Esophagus squamous epithelium (tissue), 5 donors: ENCODE measurements at regions not wholly inside any gene's neighbourhood (a gene's known extent, or its start where the extent isn't known, plus 50 kb on each side); places are given as distances from the start of the nearest gene placed in this dataset.

Experiments used
- DNase-seq: peaks from one replicate; lab custom pipeline; 2025; lab: John Stamatoyannopoulos, UW
- H3K27ac ChIP-seq, 4 donors: fragments of 200-600 bp; sonication (generic); one replicate each; pipeline ENCODE4 v1.5.1; 2016 to 2019; ENCODE audit warnings: mild to moderate bottlenecking in 1 of 4
- H3K27me3 ChIP-seq, 4 donors: fragments of 200-600 bp; sonication (generic); 1 replicate in 3 of 4; 2 replicates in 1 of 4; pipeline versions ENCODE4 v1.5.1 to v1.6.0; 2017 to 2021; ENCODE audit warnings: antibody characterized with exemption in 1 of 4
- H3K36me3 ChIP-seq, 3 donors: fragments of 200-600 bp; sonication (generic); one replicate each; pipeline ENCODE4 v1.5.1; 2016 to 2019
- H3K4me1 ChIP-seq, 3 donors: fragments of 200-600 bp; sonication (generic); one replicate each; pipeline ENCODE4 v1.5.1; 2017 to 2019
- H3K4me3 ChIP-seq, 4 donors: fragments of 200-600 bp; sonication (generic); 1 replicate in 3 of 4; 2 replicates in 1 of 4; pipeline ENCODE4 v1.5.1; 2016 to 2019; ENCODE audit warnings: mild to moderate bottlenecking in 2 of 4, moderate library complexity in 1 of 4
- H3K9me3 ChIP-seq, 3 donors: fragments of 200-600 bp; sonication (generic); one replicate each; pipeline ENCODE4 v1.5.1; 2016 to 2019
- POLR2A ChIP-seq, 4 donors: fragments of 450-650 bp; IDR thresholded peaks; one replicate each; pipeline ENCODE4 v1.6.1; 2017; ENCODE audit warnings: antibody characterized with exemption in 4 of 4, mild to moderate bottlenecking in 4 of 4, moderate library complexity in 3 of 4
- WGBS, 2 donors: methylation state at CpG; one replicate each; pipeline ENCODE4 v1.1.5; 2018; 5-methylcytosine and 5-hydroxymethylcytosine counted together
- intact Hi-C: fragments of 100-400 bp; cut with DNase I; formaldehyde crosslinking; loops from one replicate; pipeline ENCODE4 v1.15.0; 2022
- TF ChIP-seq, protein P1 (sequence below), 6 experiments: fragments of 450-650 bp in 4 of 6; fragments of 200-600 bp in 2 of 6; sonication (generic) in 2 of 6; IDR thresholded peaks; one replicate each; pipeline ENCODE4 v1.5.1; 2016 to 2019; ENCODE audit warnings: antibody characterized with exemption in 6 of 6, mild to moderate bottlenecking in 4 of 6, moderate library complexity in 4 of 6
- donor health status: DM: yes; HTN: yes; CAD: no.

DNA sequence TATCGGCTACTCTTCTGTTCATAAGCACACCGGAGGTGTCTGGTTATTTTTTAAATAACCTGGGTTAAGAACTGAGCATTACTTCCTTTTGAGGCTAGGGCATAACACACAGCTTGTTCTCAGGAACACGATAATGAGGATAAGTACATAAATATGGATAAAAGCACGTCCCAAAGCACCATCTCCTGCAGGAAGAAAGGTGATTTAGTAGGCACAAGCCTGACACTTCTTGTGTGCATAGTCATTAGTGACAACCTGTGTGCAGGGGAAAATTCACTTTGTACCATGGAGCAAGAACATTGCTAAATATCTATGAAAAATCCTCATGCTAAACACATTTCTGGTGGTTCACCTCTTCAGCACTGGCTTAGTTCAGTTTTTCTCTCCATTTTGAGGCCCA, 166.5 kb downstream of the SNAPC1 start:
- no peak for DNase-seq
- TF ChIP-seq POLR2A (IDR thresholded peaks at IDR 0.05) = no peak
- TF ChIP-seq, protein P1, sequence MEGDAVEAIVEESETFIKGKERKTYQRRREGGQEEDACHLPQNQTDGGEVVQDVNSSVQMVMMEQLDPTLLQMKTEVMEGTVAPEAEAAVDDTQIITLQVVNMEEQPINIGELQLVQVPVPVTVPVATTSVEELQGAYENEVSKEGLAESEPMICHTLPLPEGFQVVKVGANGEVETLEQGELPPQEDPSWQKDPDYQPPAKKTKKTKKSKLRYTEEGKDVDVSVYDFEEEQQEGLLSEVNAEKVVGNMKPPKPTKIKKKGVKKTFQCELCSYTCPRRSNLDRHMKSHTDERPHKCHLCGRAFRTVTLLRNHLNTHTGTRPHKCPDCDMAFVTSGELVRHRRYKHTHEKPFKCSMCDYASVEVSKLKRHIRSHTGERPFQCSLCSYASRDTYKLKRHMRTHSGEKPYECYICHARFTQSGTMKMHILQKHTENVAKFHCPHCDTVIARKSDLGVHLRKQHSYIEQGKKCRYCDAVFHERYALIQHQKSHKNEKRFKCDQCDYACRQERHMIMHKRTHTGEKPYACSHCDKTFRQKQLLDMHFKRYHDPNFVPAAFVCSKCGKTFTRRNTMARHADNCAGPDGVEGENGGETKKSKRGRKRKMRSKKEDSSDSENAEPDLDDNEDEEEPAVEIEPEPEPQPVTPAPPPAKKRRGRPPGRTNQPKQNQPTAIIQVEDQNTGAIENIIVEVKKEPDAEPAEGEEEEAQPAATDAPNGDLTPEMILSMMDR (IDR thresholded peaks at IDR 0.05) = no peak
- WGBS, 2 donors = 78 to 81% methylated on average over 4 of the region's 4 CpGs

DNA sequence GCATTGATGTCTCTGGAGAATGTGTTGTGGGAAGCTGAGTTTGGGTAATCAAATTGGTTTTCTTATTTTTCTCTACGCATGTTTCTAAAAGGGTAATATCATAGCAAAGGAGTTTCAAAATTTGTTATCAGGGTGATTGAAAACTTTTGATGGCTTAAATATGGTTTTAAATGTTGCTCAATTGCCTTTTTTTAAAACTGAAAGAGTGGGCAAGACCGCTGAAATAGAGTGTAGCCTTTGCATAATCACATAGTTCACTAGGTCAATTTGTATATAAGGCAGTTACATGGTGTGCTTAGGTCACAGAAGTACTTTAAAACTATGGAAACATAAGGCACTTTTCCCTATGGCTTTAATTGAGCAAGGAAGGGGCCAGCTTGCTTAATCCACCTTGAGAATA, 167.4 kb downstream of the SNAPC1 start:
- Histone ChIP-seq H3K27me3 (peaks cover 0 to 19% (median 0%) of the 10 kb centered on the region in 4 donors), H3K36me3 (no peaks in the 10 kb centered on the region), H3K4me1 (peaks cover 0 to 14% (median 0%) of the 10 kb centered on the region in 3 donors), H3K27ac (no peak overlapping the region), H3K4me3 (no peak overlapping the region), H3K9me3 (no peaks in the 10 kb centered on the region)
- intact Hi-C loops = no loop called here
- DNase-seq = no peak
- TF ChIP-seq POLR2A (IDR thresholded peaks at IDR 0.05) = no peak
- TF ChIP-seq, protein P1 (IDR thresholded peaks at IDR 0.05) = no peak
- WGBS, 2 donors = 25 to 45% methylated on average over 2 of the region's 2 CpGs

More for the DNA sequence above, 166.5 kb downstream of the SNAPC1 start:
- Histone ChIP-seq H3K9me3 (no peaks in the 10 kb centered on the region), H3K27me3 (peaks cover 0 to 19% (median 0%) of the 10 kb centered on the region in 4 donors), H3K27ac (no peak overlapping the region), H3K4me1 (peaks cover 0 to 14% (median 0%) of the 10 kb centered on the region in 3 donors), H3K4me3 (no peak overlapping the region), H3K36me3 (no peaks in the 10 kb centered on the region)
- intact Hi-C loops = no loop called here

DNA sequence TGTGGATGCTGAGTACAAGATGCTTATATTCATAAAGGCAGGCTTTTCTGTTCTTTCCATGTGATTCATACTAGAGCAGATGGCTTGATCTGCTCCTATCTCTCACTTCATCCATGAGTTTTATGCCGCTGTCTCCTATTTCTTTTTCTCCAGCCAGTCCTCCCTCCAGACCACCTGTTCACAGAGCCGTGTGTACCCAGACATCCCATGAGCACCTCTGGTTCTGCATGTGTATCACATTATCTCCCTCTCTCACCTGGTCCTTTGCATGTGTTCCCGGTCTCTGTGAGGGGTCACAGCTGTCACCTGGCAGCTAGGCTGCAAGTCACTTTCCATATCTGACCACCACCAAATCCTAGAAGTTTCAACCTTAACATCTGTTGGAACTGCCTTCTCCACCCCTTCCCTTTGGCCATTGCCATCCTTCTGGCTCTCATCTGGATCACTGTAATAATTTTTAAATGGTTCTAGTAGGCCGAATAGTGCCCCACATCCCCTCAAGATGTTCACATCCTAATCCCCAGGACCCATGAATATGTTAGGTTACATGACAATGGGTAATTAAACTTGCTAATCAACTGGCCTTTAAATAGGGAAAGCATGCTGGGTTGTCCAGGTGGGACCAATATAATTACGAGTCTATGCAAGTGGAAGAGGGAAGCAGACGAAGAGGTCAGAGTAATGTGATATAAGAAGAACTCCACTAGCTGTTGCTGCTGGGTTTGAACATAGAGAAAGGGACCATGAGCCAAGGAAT, 168.1 kb downstream of the SNAPC1 start:
- WGBS, 2 donors = 81 to 82% methylated on average over 6 of the region's 6 CpGs
- H3K36me3 ChIP-seq = no peaks in the 10 kb centered on the region
- H3K4me1 ChIP-seq = peaks cover 0 to 14% (median 0%) of the 10 kb centered on the region in 3 donors
- TF ChIP-seq, protein P1 (IDR thresholded peaks at IDR 0.05) = no peak
- TF ChIP-seq POLR2A (IDR thresholded peaks at IDR 0.05) = no peak
- H3K4me3 ChIP-seq = no peak overlapping the region
- intact Hi-C loops = no loop called here
- no peaks in the 10 kb centered on the region for H3K9me3 ChIP-seq
- DNase-seq = no peak
- H3K27me3 ChIP-seq = peaks cover 0 to 22% (median 0%) of the 10 kb centered on the region in 4 donors
- no peak overlapping the region for H3K27ac ChIP-seq

- Histone ChIP-seq H3K36me3 (no peaks in the 10 kb centered on the region), H3K4me3 (no peak overlapping the region), H3K27ac (no peak overlapping the region), H3K9me3 (no peaks in the 10 kb centered on the region), H3K4me1 (peaks cover 0 to 6% (median 0%) of the 10 kb centered on the region in 3 donors), H3K27me3 (peaks cover 0 to 42% (median 0%) of the 10 kb centered on the region in 4 donors)
- intact Hi-C loops = no loop called here
- no peak for DNase-seq
- 38 to 59% methylated on average over 4 of the region's 4 CpGs for WGBS, 2 donors
- no peak for TF ChIP-seq POLR2A (IDR thresholded peaks at IDR 0.05)
- TF ChIP-seq, protein P1 (IDR thresholded peaks at IDR 0.05) = no peak
These were observed 170.8 kb downstream of the SNAPC1 start for GRCh38 chr14:61932974-61933373.

- 55 to 62% methylated on average over 3 of the region's 3 CpGs for WGBS, 2 donors
- H3K4me3 ChIP-seq = no peak overlapping the region
- H3K9me3 ChIP-seq = no peaks in the 10 kb centered on the region
- intact Hi-C loops = no loop called here
- TF ChIP-seq POLR2A (IDR thresholded peaks at IDR 0.05) = no peak
- TF ChIP-seq, protein P1 (IDR thresholded peaks at IDR 0.05) = no peak
- no peaks in the 10 kb centered on the region for H3K36me3 ChIP-seq
- DNase-seq = no peak
- H3K27me3 ChIP-seq = peaks cover 0 to 55% (median 0%) of the 10 kb centered on the region in 4 donors
- H3K27ac ChIP-seq = no peak overlapping the region
- H3K4me1 ChIP-seq = no peaks in the 10 kb centered on the region
These were observed 172.2 kb downstream of the SNAPC1 start for GRCh38 chr14:61934385-61934784.
